KOPT-K1 (cell line): ENCODE measurements at regions not wholly inside any gene's neighbourhood (a gene's known extent, or its start where the extent isn't known, plus 50 kb on each side); places are given as distances from the start of the nearest gene placed in this dataset.
"Not testable (repeated sequence)": the region's sequence is repeated elsewhere in the genome, so short reads cannot be mapped to it uniquely, and the experiment has no call there.

Experiments used
- H3K27ac ChIP-seq: fragments of 200-600 bp; sonication (generic); 2 replicates; pipeline ENCODE4 v1.5.1; 2016; ENCODE audit warnings: antibody characterized with exemption, mild to moderate bottlenecking, low read depth, low read length; ENCODE audit not compliant: poor library complexity, severe bottlenecking
- H3K36me3 ChIP-seq: fragments of 200-600 bp; sonication (generic); 2 replicates; pipeline ENCODE4 v1.5.1; 2017; ENCODE audit warnings: antibody characterized with exemption, mild to moderate bottlenecking, low read length, moderate library complexity; ENCODE audit not compliant: insufficient read depth
- H3K9me3 ChIP-seq: fragments of 200-600 bp; sonication (generic); 2 replicates; pipeline ENCODE4 v1.5.1; 2017; ENCODE audit warnings: antibody characterized with exemption, low read length, mild to moderate bottlenecking; ENCODE audit not compliant: insufficient read depth, poor library complexity, severe bottlenecking

DNA sequence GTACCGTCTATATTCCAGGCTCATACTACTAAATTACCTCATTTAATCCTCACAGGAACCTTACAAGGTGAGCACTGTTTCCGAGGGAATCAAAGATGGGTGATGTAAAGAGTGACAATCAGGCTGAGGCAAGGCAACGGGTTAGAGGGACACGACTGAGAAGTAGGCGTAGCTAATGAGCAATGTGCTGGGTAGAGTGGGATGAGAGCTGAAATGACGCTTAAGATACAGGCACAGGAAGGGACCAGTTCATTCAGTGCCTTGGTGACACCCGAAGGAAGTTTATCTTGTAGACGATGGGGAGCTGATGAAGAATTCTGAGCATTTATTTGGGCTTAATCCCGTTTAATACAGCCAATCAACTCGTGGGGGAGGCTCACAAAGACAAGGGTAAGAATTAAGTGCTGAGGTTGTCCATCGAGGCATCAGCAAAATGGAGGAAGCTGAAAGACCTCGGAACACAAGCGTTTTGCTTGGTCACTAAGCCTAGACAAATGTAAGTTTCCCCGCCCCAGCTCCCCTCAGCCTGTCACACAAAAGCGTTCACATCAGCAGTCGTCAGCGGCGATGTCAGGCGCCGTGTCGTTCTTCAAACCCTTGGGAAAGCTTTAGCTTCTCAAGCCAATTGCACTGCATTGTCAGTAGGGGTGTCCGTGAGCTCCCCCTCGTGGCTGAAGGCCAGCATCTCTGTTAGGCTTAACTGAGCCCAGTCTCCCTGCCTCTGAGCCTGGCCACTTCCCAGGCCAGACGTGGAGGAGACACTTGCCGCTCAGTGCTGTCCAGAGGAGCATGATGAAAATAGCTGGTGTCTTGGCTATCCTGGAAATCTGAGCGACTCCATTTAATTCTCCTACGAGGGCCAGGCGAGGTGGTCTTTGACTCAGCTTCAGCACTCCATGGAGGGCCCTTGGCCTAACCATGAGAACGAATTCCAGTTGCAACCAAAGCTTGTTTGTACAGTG lies 288.5 kb upstream of the G2E3 start:
- Histone ChIP-seq H3K36me3 (no peaks in the 10 kb centered on the region), H3K9me3 (no peaks in the 10 kb centered on the region), H3K27ac (no peak overlapping the region)

DNA sequence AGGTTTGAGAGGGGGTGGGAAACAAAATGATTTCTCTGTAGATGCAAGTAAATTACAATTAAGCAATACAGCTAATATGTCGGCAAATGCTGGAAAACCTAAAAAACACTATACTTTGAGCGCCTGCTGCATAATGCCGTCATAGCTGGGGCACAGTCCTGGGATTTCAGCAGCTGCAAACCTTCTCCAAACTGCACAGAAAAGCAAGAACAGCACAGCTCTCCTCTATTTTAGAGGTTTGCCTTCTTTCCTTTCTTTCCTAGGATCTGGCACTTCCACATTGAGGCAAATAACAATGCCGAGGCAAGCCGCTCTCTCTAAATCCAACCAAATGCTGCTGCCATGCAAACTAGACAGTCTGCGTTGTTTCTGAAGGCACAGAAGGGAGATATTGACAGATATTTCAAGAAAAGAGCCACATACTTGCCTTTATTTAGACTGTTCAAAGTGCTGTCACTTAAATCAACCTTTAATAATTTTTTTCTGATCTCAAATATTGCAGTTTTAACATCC lies 287.1 kb upstream of the G2E3 start:
- no peak overlapping the region for H3K27ac ChIP-seq
- no peaks in the 10 kb centered on the region for H3K9me3 ChIP-seq
- no peaks in the 10 kb centered on the region for H3K36me3 ChIP-seq

DNA sequence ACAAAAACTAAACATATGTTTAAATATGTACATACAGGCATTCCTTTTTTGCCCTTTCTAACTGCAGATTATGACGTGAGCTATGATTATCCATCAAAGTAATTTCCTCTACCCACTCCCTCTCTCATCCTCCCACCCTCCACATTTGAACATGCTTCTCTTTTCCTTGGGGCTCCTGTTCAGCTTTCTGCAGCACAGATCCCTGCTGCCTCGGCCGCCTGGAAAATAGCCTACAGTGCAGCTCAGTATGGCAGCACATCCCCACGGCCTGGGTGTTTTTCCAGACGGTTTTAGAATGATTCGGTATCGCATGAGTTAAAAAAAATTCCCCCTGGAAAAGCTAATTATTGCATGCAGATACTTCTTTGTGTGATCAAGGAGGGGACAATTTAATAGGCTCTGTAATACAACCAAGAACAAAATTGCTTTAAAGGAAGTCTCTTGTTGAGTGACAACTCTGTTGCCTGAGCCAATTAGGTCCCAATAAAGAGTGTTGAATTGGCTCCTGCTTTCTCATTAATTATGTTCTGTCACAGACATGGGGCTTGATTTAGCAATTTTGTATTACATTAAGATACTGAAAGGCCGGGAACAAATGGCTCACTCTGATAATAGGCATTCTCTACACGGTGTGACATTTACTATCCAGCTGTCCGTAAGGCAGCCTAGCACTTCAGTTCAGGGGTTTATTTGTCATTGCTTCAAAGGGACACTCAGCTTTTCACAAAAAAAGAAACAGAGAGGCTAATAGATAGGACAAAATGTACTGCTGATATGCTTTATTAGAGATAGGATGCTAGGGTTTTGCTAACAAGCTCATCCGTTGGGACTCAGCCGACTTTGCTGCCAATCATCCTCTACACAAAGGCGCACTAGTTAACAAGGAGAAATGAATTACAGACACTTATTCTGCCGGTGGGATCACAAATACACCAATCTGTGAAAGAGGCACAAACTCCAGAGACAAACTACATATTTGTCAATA lies 285.8 kb upstream of the G2E3 start:
- no peaks in the 10 kb centered on the region for H3K9me3 ChIP-seq
- H3K36me3 ChIP-seq = no peaks in the 10 kb centered on the region
- H3K27ac ChIP-seq = no peak overlapping the region

GRCh38 chr14:30275604-30276003 lies 283.4 kb upstream of the G2E3 start:
- Histone ChIP-seq H3K36me3 (no peaks in the 10 kb centered on the region), H3K27ac (no peak overlapping the region), H3K9me3 (no peaks in the 10 kb centered on the region)

DNA sequence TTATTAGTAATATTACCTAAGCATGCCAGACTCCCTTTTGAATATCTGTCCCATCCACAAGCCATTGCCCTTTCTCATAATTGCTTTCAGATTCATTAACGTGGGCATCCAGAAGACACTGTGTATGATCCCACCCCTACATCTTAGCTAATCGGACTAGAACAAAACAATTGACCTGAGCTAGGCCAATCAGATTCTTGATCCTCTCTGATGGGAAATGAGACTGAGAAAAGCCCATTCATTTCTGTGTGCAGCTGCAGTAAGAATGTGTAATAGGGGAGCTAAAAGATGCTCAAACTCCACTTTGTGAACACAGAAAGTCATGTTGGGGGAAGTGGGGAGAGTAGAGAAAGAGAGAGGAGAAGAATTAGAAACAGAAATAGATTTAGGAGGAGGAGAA lies 281.7 kb upstream of the G2E3 start:
- Histone ChIP-seq H3K36me3 (no peaks in the 10 kb centered on the region), H3K27ac (no peak overlapping the region)

GRCh38 chr14:30278856-30279255 lies 280.1 kb upstream of the G2E3 start:
- H3K36me3 ChIP-seq, H3K27ac ChIP-seq, H3K9me3 ChIP-seq: not testable (repeated sequence)

More for the DNA sequence above, 281.7 kb upstream of the G2E3 start:
- H3K9me3 ChIP-seq = no peaks in the 10 kb centered on the region

GRCh38 chr14:30283822-30284446 lies 275.0 kb upstream of the G2E3 start:
- Histone ChIP-seq H3K36me3 (no peaks in the 10 kb centered on the region), H3K27ac (no peak overlapping the region)

GRCh38 chr14:30284808-30285207 lies 274.1 kb upstream of the G2E3 start:
- no peak overlapping the region for H3K27ac ChIP-seq
- H3K9me3 ChIP-seq = no peaks in the 10 kb centered on the region
- H3K36me3 ChIP-seq = no peaks in the 10 kb centered on the region

More at GRCh38 chr14:30283822-30284446, 275.0 kb upstream of the G2E3 start:
- no peaks in the 10 kb centered on the region for H3K9me3 ChIP-seq

DNA sequence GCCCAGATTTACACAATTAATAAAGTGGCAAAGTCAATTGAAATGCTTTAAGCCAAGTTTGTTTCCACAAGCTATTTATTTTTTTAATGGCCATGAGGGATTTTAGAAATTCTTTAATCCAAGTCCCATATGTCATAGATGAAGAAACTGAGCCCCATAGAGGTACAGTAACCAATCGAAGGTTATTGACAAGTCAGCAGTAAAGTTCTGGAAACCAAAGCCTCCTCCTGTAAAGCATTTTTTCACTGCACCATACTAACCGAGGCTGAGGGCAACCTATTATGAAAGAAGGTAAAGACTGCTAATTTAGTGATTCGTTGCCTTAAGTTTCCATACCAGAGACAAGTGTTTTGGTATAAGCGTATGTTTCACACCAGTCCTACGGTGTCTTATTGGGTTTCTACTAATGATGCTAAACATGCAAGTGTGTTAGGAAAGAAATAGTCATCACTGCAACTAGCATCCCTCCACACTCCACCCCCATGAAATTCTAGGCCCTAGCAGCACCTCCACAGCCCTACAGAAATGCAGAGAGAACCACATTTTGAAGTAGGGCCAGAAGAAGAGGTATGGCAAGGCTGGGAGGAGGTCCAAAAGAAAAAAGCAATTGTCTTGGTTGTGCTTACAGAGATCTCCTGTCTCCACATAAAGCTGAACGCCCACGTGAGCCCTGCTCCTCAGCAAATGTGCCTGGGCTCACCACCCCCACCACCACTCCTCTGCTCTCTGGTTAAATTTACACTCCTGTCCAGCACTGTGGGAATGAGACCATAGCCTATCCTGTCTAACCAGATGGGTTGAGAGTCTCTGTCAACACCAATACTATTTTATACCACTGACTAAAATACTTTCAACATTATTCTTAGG lies 271.1 kb upstream of the G2E3 start:
- H3K27ac ChIP-seq = no peak overlapping the region
- H3K36me3 ChIP-seq = no peaks in the 10 kb centered on the region
- H3K9me3 ChIP-seq = no peaks in the 10 kb centered on the region

- Histone ChIP-seq H3K9me3 (no peaks in the 10 kb centered on the region), H3K36me3 (no peaks in the 10 kb centered on the region), H3K27ac (no peak overlapping the region)
These were observed 269.0 kb upstream of the G2E3 start for GRCh38 chr14:30290001-30290400.

- Histone ChIP-seq H3K27ac (no peak overlapping the region), H3K9me3 (no peaks in the 10 kb centered on the region), H3K36me3 (no peaks in the 10 kb centered on the region)
These were observed 267.7 kb upstream of the G2E3 start for GRCh38 chr14:30291216-30291615.

DNA sequence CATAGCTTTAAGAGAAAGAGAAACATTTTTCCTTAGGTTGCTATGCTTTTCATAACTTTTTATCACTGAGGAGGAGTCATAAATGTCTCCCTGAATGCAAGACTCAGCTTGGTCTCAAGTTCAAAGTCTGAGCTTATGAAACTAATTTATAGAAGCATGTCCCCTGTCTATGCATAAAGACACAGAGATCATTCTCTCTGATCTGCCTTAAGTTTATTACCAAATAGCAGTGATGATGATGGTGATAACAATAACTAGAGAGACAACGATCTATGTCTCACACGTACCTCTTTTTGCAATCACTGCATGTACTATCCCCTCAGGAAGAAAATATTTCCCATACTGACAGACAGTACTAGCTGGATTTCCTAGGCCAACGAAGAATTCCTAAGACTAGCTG lies 266.4 kb upstream of the G2E3 start:
- Histone ChIP-seq H3K36me3 (no peaks in the 10 kb centered on the region), H3K27ac (no peak overlapping the region), H3K9me3 (no peaks in the 10 kb centered on the region)

- Histone ChIP-seq H3K36me3 (no peaks in the 10 kb centered on the region), H3K27ac (no peak overlapping the region), H3K9me3 (no peaks in the 10 kb centered on the region)
These were observed 263.0 kb upstream of the G2E3 start for GRCh38 chr14:30295980-30296379.

DNA sequence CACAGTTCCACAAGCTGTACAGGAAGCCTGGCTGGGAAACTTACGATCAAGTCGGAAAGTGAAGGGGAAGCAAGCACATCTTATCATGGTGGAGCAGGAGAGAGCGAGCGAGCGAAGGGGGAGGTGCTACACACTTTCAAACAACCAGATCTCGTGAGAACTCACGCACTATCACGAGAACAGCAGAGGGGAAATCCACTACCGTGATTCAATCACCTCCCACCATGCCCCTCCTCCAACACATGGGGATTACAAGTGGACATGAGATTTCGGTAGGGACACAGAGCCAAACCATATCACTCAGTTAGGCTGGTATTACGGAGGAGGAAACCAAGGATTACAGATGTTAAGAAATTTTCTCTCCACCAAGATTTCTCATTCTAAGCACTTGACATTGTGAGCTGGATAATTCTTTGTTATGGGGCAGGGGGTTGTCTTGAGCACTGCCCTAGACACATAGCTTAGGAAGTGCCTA lies 262.0 kb upstream of the G2E3 start:
- H3K27ac ChIP-seq = no peak overlapping the region
- no peaks in the 10 kb centered on the region for H3K9me3 ChIP-seq
- H3K36me3 ChIP-seq = no peaks in the 10 kb centered on the region
